Endothelial cell of umbilical vein (primary cell): ENCODE measurements at regions not wholly inside any gene's neighbourhood (a gene's known extent, or its start where the extent isn't known, plus 50 kb on each side); places are given as distances from the start of the nearest gene placed in this dataset.

Source experiments
- CTCF ChIP-seq, 2 donors: IDR thresholded peaks; 1 replicate in 1 of 2; 2 replicates in 1 of 2; pipeline ENCODE4 v1.5.1; 2011; ENCODE audit warnings: low read length in 2 of 2, mild to moderate bottlenecking in 2 of 2, moderate library complexity in 2 of 2, control low read depth in 1 of 2, inconsistent platforms in 1 of 2, low read depth in 1 of 2; ENCODE audit not compliant: insufficient read depth in 1 of 2; ENCODE audit errors: extremely low read depth in 1 of 2
- POLR2AphosphoS5 ChIP-seq: IDR thresholded peaks from 2 replicates; pipeline ENCODE4 v1.6.1; 2012; ENCODE audit warnings: low read depth, mild to moderate bottlenecking, control low read depth, low read length, moderate library complexity; ENCODE audit not compliant: insufficient read depth

GRCh38 chr4:181968371-181968770, 274.8 kb upstream of the TENM3 start:
- TF ChIP-seq CTCF (IDR thresholded peaks at IDR 0.05; ENCODE audit: extremely low read depth in 1 of 2, insufficient read depth in 1 of 2, low read depth in 1 of 2, low read length in 2 of 2) (no peak), POLR2AphosphoS5 (no peak)
